ENCODE measurements at regions not wholly inside any gene's neighbourhood (a gene's known extent, or its start where the extent isn't known, plus 50 kb on each side); places are given as distances from the start of the nearest gene placed in this dataset.

GRCh38 chr1:87927391-87928280, 599.0 kb downstream of the LMO4 start:
- TF ChIP-seq ISL1 (CRISPR knock-in tag; IDR thresholded peaks at IDR 0.05), result no peak
- no peak for TF ChIP-seq ARNTL (CRISPR knock-in tag; IDR thresholded peaks at IDR 0.05; ENCODE audit: borderline replicate concordance, low read depth)
- TF ChIP-seq ESRRG (CRISPR knock-in tag; IDR thresholded peaks at IDR 0.05), result no peak
- no peak for TF ChIP-seq SNAI2 (CRISPR knock-in tag; IDR thresholded peaks at IDR 0.05)
- TF ChIP-seq PATZ1 (CRISPR knock-in tag; IDR thresholded peaks at IDR 0.05; ENCODE audit: borderline replicate concordance), result no peak
